Neutrophil (primary cell): ENCODE measurements at regions not wholly inside any gene's neighbourhood (a gene's known extent, or its start where the extent isn't known, plus 50 kb on each side); places are given as distances from the start of the nearest gene placed in this dataset.

Source experiments
- H3K27ac ChIP-seq: fragments of 200-600 bp; sonication (generic); 2 replicates; pipeline ENCODE4 v1.5.1; 2016; ENCODE audit warnings: mild to moderate bottlenecking, moderate library complexity
- H3K27me3 ChIP-seq: fragments of 200-600 bp; sonication (generic); 2 replicates; pipeline ENCODE4 v1.6.0; 2016; ENCODE audit warnings: mild to moderate bottlenecking
- H3K36me3 ChIP-seq: fragments of 200-600 bp; sonication (generic); 2 replicates; pipeline ENCODE4 v1.5.1; 2017
- H3K4me1 ChIP-seq, 2 experiments: fragments of 200-600 bp in 1 of 2; sonication (generic) in 1 of 2; 1 replicate in 1 of 2; 2 replicates in 1 of 2; pipeline versions ENCODE4 v1.5.1 to v1.6.1; 2013 to 2016; ENCODE audit warnings: low read depth in 1 of 2, low read length in 1 of 2, mild to moderate bottlenecking in 1 of 2, moderate library complexity in 1 of 2; ENCODE audit not compliant: control insufficient read depth in 1 of 2, insufficient read depth in 1 of 2
- H3K4me3 ChIP-seq, 2 experiments: fragments of 200-600 bp in 1 of 2; sonication (generic) in 1 of 2; 1 replicate in 1 of 2; 2 replicates in 1 of 2; pipeline ENCODE4 v1.5.1; 2013 to 2016; ENCODE audit warnings: low read depth in 1 of 2, low read length in 1 of 2, mild to moderate bottlenecking in 1 of 2, moderate library complexity in 1 of 2
- H3K9me3 ChIP-seq: fragments of 200-600 bp; sonication (generic); 2 replicates; pipeline ENCODE4 v1.5.1; 2016
- CTCF ChIP-seq: fragments of 200-600 bp; sonication (generic); IDR thresholded peaks from 2 replicates; pipeline ENCODE4 v1.5.1; 2016; ENCODE audit warnings: antibody characterized with exemption

GRCh38 chr6:15994814-15995459, 133.9 kb upstream of the MYLIP start:
- no peaks in the 10 kb centered on the region for H3K9me3 ChIP-seq
- H3K36me3 ChIP-seq: no peaks in the 10 kb centered on the region
- no peaks in the 10 kb centered on the region for H3K4me1 ChIP-seq
- no peak for TF ChIP-seq CTCF
- H3K27ac ChIP-seq: no peak overlapping the region
- H3K27me3 ChIP-seq: no peaks in the 10 kb centered on the region
- no peak overlapping the region for H3K4me3 ChIP-seq

GRCh38 chr6:15993716-15994228, 135.1 kb upstream of the MYLIP start:
- H3K9me3 ChIP-seq: no peaks in the 10 kb centered on the region
- no peaks in the 10 kb centered on the region for H3K4me1 ChIP-seq
- TF ChIP-seq CTCF: no peak
- H3K4me3 ChIP-seq: no peak overlapping the region
- H3K36me3 ChIP-seq: no peaks in the 10 kb centered on the region
- H3K27me3 ChIP-seq: no peaks in the 10 kb centered on the region
- H3K27ac ChIP-seq: no peak overlapping the region

- Histone ChIP-seq H3K4me3 (no peak overlapping the region), H3K27ac (no peak overlapping the region), H3K9me3 (no peaks in the 10 kb centered on the region), H3K36me3 (no peaks in the 10 kb centered on the region), H3K27me3 (no peaks in the 10 kb centered on the region), H3K4me1 (no peaks in the 10 kb centered on the region)
- TF ChIP-seq CTCF: no peak
Observed at GRCh38 chr6:15990179-15990578, 138.7 kb upstream of the MYLIP start.

- no peaks in the 10 kb centered on the region for H3K27me3 ChIP-seq
- no peaks in the 10 kb centered on the region for H3K36me3 ChIP-seq
- H3K4me3 ChIP-seq: no peak overlapping the region
- no peaks in the 10 kb centered on the region for H3K4me1 ChIP-seq
- H3K27ac ChIP-seq: no peak overlapping the region
- no peaks in the 10 kb centered on the region for H3K9me3 ChIP-seq
- no peak for TF ChIP-seq CTCF
Observed at GRCh38 chr6:15989397-15989796, 139.5 kb upstream of the MYLIP start.

GRCh38 chr6:15987569-15987968, 141.3 kb upstream of the MYLIP start:
- no peak for TF ChIP-seq CTCF
- Histone ChIP-seq H3K27me3 (no peaks in the 10 kb centered on the region), H3K27ac (no peak overlapping the region), H3K36me3 (no peaks in the 10 kb centered on the region), H3K4me1 (no peaks in the 10 kb centered on the region), H3K4me3 (no peak overlapping the region), H3K9me3 (no peaks in the 10 kb centered on the region)
